ENCODE measurements at regions not wholly inside any gene's neighbourhood (a gene's known extent, or its start where the extent isn't known, plus 50 kb on each side); places are given as distances from the start of the nearest gene placed in this dataset.

- no peak for TF ChIP-seq CTCF (IDR thresholded peaks at IDR 0.05; ENCODE audit: borderline replicate concordance)
- peaks cover 8% of the 10 kb centered on the region for H3K27me3 ChIP-seq (ENCODE audit: low read depth)
- peaks cover 36% of the 10 kb centered on the region for H3K4me1 ChIP-seq
- H3K27ac ChIP-seq (replicated peaks) = peak overlapping the region; percentile 36
- H3K9me3 ChIP-seq (replicated peaks) = no peaks in the 10 kb centered on the region
- no peak overlapping the region for H3K4me3 ChIP-seq
- intact Hi-C loops (cut with micrococcal nuclease) = no loop called here
- DNase-seq = no peak
- no peaks in the 10 kb centered on the region for H3K36me3 ChIP-seq
Observed at GRCh38 chr13:24087605-24088225, 72.8 kb upstream of the SPATA13 start.

- DNase-seq = no peak
- Histone ChIP-seq H3K9me3 (replicated peaks) (no peaks in the 10 kb centered on the region), H3K27ac (replicated peaks) (no peak overlapping the region), H3K4me3 (no peak overlapping the region), H3K36me3 (no peaks in the 10 kb centered on the region), H3K4me1 (peaks cover 45% of the 10 kb centered on the region), H3K27me3 (ENCODE audit: low read depth) (peaks cover 5% of the 10 kb centered on the region)
- intact Hi-C loops (cut with micrococcal nuclease) = no loop called here
- TF ChIP-seq CTCF (IDR thresholded peaks at IDR 0.05; ENCODE audit: borderline replicate concordance) = no peak
Observed at GRCh38 chr13:24090049-24090448, 70.5 kb upstream of the SPATA13 start.

- DNase-seq = no peak
- no peaks in the 10 kb centered on the region for H3K36me3 ChIP-seq
- intact Hi-C loops (cut with micrococcal nuclease) = no loop called here
- no peaks in the 10 kb centered on the region for H3K9me3 ChIP-seq (replicated peaks)
- TF ChIP-seq CTCF (IDR thresholded peaks at IDR 0.05; ENCODE audit: borderline replicate concordance) = no peak
- peaks cover 45% of the 10 kb centered on the region for H3K4me1 ChIP-seq
- no peak overlapping the region for H3K4me3 ChIP-seq
- no peaks in the 10 kb centered on the region for H3K27me3 ChIP-seq (ENCODE audit: low read depth)
- H3K27ac ChIP-seq (replicated peaks) = peak overlapping the region; percentile 79
Observed at GRCh38 chr13:24091080-24091479, 69.4 kb upstream of the SPATA13 start.

- no peak for DNase-seq
- TF ChIP-seq CTCF (IDR thresholded peaks at IDR 0.05; ENCODE audit: borderline replicate concordance) = no peak
- Histone ChIP-seq H3K27ac (replicated peaks) (peak overlapping the region; percentile 79), H3K9me3 (replicated peaks) (no peaks in the 10 kb centered on the region), H3K4me3 (no peak overlapping the region), H3K27me3 (ENCODE audit: low read depth) (no peaks in the 10 kb centered on the region), H3K4me1 (peaks cover 39% of the 10 kb centered on the region), H3K36me3 (no peaks in the 10 kb centered on the region)
- intact Hi-C loops (cut with micrococcal nuclease) = no loop called here
Observed at GRCh38 chr13:24092108-24092507, 68.4 kb upstream of the SPATA13 start.

GRCh38 chr13:24093047-24093446, 67.5 kb upstream of the SPATA13 start:
- intact Hi-C loops (cut with micrococcal nuclease) = no loop called here
- Histone ChIP-seq H3K4me3 (no peak overlapping the region), H3K27ac (replicated peaks) (peak overlapping the region; percentile 79), H3K36me3 (no peaks in the 10 kb centered on the region), H3K4me1 (peaks cover 29% of the 10 kb centered on the region), H3K27me3 (ENCODE audit: low read depth) (no peaks in the 10 kb centered on the region), H3K9me3 (replicated peaks) (no peaks in the 10 kb centered on the region)
- no peak for DNase-seq
- TF ChIP-seq CTCF (IDR thresholded peaks at IDR 0.05; ENCODE audit: borderline replicate concordance) = no peak

All from left ventricle myocardium inferior (tissue), 1 donor.